Esophagus squamous epithelium (tissue), 4 donors: ENCODE measurements at regions not wholly inside any gene's neighbourhood (a gene's known extent, or its start where the extent isn't known, plus 50 kb on each side); places are given as distances from the start of the nearest gene placed in this dataset.

Source experiments
- POLR2A ChIP-seq, 4 donors: fragments of 450-650 bp; IDR thresholded peaks; one replicate each; pipeline ENCODE4 v1.6.1; 2017; ENCODE audit warnings: antibody characterized with exemption in 4 of 4, mild to moderate bottlenecking in 4 of 4, moderate library complexity in 3 of 4
- TF ChIP-seq, protein P1 (sequence below), 6 experiments: fragments of 450-650 bp in 4 of 6; fragments of 200-600 bp in 2 of 6; sonication (generic) in 2 of 6; IDR thresholded peaks; one replicate each; pipeline ENCODE4 v1.5.1; 2016 to 2019; ENCODE audit warnings: antibody characterized with exemption in 6 of 6, mild to moderate bottlenecking in 4 of 6, moderate library complexity in 4 of 6

DNA sequence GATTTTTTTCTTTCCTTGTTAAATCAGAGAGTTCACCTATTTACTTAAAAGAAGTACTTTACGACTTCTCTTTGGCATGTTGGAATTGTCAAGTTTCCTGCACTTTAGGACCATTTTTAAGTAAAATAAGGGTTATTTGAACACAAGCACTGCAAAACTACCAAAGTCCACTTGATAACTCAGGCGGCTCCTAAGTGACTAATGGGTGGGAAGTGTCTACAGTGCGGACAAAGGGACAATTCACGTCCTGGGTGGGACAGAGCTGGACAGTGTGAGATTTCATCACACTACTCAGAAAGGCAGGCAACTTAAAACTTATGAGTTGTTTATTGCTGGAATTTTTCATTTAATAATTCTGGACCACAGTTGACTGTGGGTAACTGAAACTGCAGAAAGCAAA, 590.2 kb upstream of the UBE2E2 start:
- TF ChIP-seq, protein P1, sequence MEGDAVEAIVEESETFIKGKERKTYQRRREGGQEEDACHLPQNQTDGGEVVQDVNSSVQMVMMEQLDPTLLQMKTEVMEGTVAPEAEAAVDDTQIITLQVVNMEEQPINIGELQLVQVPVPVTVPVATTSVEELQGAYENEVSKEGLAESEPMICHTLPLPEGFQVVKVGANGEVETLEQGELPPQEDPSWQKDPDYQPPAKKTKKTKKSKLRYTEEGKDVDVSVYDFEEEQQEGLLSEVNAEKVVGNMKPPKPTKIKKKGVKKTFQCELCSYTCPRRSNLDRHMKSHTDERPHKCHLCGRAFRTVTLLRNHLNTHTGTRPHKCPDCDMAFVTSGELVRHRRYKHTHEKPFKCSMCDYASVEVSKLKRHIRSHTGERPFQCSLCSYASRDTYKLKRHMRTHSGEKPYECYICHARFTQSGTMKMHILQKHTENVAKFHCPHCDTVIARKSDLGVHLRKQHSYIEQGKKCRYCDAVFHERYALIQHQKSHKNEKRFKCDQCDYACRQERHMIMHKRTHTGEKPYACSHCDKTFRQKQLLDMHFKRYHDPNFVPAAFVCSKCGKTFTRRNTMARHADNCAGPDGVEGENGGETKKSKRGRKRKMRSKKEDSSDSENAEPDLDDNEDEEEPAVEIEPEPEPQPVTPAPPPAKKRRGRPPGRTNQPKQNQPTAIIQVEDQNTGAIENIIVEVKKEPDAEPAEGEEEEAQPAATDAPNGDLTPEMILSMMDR (IDR thresholded peaks at IDR 0.05), result no peak
- no peak for TF ChIP-seq POLR2A (IDR thresholded peaks at IDR 0.05)
